T-helper 2 cell treated with Interferon-gamma antibody and Interleukin-4, amounts not matched to agents 5 μg/mL and 100 μg/mL, for 36 hours (primary cell): ENCODE measurements at regions not wholly inside any gene's neighbourhood (a gene's known extent, or its start where the extent isn't known, plus 50 kb on each side); places are given as distances from the start of the nearest gene placed in this dataset.
A peak's percentile ranks its signal among the peaks of the same experiment; 100 is the strongest.

Experiments
- DNase-seq: peaks from one replicate; pipeline ENCODE4 v3.0.0; 2021; ENCODE audit warnings: low spot score
- H3K27ac Mint-ChIP-seq: one replicate; pipeline ENCODE4 v1.8.0; 2021; ENCODE audit warnings: mild to moderate bottlenecking, mixed read lengths
- H3K27me3 Mint-ChIP-seq: one replicate; pipeline ENCODE4 v1.8.0; 2021; ENCODE audit warnings: low read depth, mixed read lengths
- H3K36me3 Mint-ChIP-seq: one replicate; pipeline ENCODE4 v1.8.0; 2021; ENCODE audit warnings: low read depth, mixed read lengths
- H3K4me1 Mint-ChIP-seq: one replicate; pipeline ENCODE4 v1.8.0; 2021; ENCODE audit warnings: low read depth, mixed read lengths
- H3K4me3 Mint-ChIP-seq: one replicate; pipeline ENCODE4 v1.8.0; 2022; ENCODE audit warnings: mild to moderate bottlenecking, moderate library complexity, mixed read lengths
- H3K9me3 Mint-ChIP-seq: one replicate; pipeline ENCODE4 v1.8.0; 2021; ENCODE audit warnings: mixed read lengths

GRCh38 chr7:98040626-98041360 is 50.8 kb upstream of the OCM2 start:
- Mint-ChIP-seq H3K36me3 (no peaks in the 10 kb centered on the region), H3K27ac (no peak overlapping the region), H3K4me1 (no peaks in the 10 kb centered on the region), H3K4me3 (no peak overlapping the region), H3K9me3 (no peaks in the 10 kb centered on the region), H3K27me3 (no peaks in the 10 kb centered on the region)
- DNase-seq: no peak

GRCh38 chr7:98046816-98047215 is 56.8 kb upstream of the OCM2 start:
- Mint-ChIP-seq H3K27me3 (no peaks in the 10 kb centered on the region), H3K9me3 (no peaks in the 10 kb centered on the region), H3K27ac (no peak overlapping the region), H3K36me3 (no peaks in the 10 kb centered on the region), H3K4me3 (no peak overlapping the region), H3K4me1 (peaks cover 3% of the 10 kb centered on the region)
- DNase-seq: no peak

GRCh38 chr7:98049034-98049433 is 57.6 kb upstream of the LMTK2 start:
- no peaks in the 10 kb centered on the region for H3K9me3 Mint-ChIP-seq

DNA sequence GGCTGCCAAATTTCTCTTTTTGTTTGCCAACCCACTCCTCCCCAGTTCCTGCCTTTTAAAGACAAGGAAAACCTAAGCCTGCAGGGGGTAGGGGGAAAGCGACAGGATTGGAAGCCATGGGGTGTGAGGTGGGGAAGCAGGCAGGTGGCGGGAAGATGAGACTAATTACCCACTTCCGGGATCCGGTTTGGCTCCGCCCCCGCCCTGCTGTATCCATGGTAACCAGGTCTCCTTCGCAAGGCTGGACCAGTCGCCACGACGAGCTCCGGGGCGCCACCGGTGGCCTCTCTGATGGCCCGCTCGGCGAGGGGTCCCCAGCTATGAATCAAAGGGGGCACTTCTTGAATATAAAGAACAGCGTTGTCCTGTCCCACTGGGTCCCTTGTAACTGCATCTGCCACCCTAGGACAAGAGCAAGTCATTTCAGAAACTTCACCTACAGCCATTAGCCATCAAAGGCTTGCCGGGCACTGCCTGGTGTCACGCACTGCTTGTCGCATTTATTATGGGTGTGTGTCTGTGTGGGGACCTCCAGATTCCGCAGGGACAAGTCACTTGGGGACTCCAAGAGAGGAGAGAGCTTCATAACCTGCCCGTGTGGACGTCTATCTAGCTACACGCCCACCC is 55.4 kb upstream of the LMTK2 start:
- Mint-ChIP-seq H3K4me3 (no peak overlapping the region), H3K4me1 (peaks cover 3% of the 10 kb centered on the region), H3K36me3 (no peaks in the 10 kb centered on the region), H3K27ac (no peak overlapping the region), H3K27me3 (no peaks in the 10 kb centered on the region), H3K9me3 (no peaks in the 10 kb centered on the region)
- DNase-seq: peak; percentile 19

More at GRCh38 chr7:98049034-98049433, 57.6 kb upstream of the LMTK2 start:
- no peaks in the 10 kb centered on the region for H3K27me3 Mint-ChIP-seq
- H3K4me1 Mint-ChIP-seq: peaks cover 3% of the 10 kb centered on the region
- no peaks in the 10 kb centered on the region for H3K36me3 Mint-ChIP-seq
- H3K4me3 Mint-ChIP-seq: no peak overlapping the region
- DNase-seq: no peak
- H3K27ac Mint-ChIP-seq: no peak overlapping the region

DNA sequence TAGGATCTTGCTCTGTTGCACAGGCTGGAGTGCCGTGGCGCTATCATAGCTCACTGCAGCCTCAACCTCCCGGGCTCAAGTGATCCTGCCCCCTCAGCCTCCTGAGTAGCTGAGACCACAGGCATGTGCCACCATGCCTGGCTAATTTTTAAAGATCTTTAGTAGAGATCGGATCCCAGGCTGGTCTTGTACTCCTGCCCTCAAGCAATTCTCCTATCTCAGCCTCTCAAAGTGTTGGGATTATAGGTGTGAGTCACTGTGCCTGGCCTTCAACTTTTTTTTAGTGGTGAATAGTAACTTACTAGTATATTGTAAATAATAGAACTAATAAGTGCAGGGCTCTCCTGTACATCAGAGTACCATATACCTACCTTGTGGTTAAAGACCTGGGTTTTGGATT is 52.1 kb upstream of the LMTK2 start:
- no peaks in the 10 kb centered on the region for H3K9me3 Mint-ChIP-seq
- H3K27ac Mint-ChIP-seq: no peak overlapping the region
- no peak for DNase-seq
- H3K27me3 Mint-ChIP-seq: no peaks in the 10 kb centered on the region
- no peak overlapping the region for H3K4me3 Mint-ChIP-seq
- H3K36me3 Mint-ChIP-seq: no peaks in the 10 kb centered on the region
- peaks cover 3% of the 10 kb centered on the region for H3K4me1 Mint-ChIP-seq

DNA sequence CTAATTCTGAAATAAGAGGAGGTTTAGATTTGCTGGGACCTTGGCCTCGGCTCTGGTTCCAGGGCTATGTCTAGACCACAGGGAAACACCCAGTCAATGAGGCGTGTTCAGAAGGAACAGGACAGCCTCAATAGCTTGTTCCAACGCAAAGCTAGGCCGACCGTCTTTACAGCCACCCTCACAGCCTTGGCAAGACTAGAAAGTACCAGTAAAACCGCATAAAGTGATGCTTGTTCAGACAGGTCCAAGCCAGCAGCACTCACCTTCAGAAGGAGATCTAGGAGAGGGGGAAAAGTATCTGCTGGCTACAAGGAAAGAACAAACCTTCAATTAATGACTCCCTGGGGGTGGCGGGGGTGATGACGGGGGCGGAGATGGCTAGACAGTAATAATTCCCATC is 50.1 kb upstream of the LMTK2 start:
- Mint-ChIP-seq H3K36me3 (no peaks in the 10 kb centered on the region), H3K27ac (no peak overlapping the region), H3K9me3 (no peaks in the 10 kb centered on the region), H3K27me3 (no peaks in the 10 kb centered on the region), H3K4me1 (no peaks in the 10 kb centered on the region), H3K4me3 (no peak overlapping the region)
- no peak for DNase-seq
